Esophagus muscularis mucosa (tissue), 4 donors: ENCODE measurements at regions not wholly inside any gene's neighbourhood (a gene's known extent, or its start where the extent isn't known, plus 50 kb on each side); places are given as distances from the start of the nearest gene placed in this dataset.
A peak's percentile ranks its signal among the peaks of the same experiment; 100 is the strongest.

Source experiments
- DNase-seq: peaks from one replicate; pipeline ENCODE4 v3.0.0-alpha.2; 2017; ENCODE audit errors: extremely low spot score
- H3K27ac ChIP-seq, 4 donors: fragments of 200-600 bp; sonication (generic); replicated peaks in 1 of 4; 1 replicate in 3 of 4; 2 replicates in 1 of 4; pipeline ENCODE4 v1.5.1; 2016 to 2019; ENCODE audit warnings: mild to moderate bottlenecking in 1 of 4
- H3K27me3 ChIP-seq, 4 donors: fragments of 200-600 bp; sonication (generic); one replicate each; pipeline versions ENCODE4 v1.5.1 to v1.6.0; 2016 to 2019
- H3K36me3 ChIP-seq, 4 donors: fragments of 200-600 bp; sonication (generic); one replicate each; pipeline ENCODE4 v1.5.1; 2016 to 2019
- H3K4me1 ChIP-seq, 4 donors: fragments of 200-600 bp; sonication (generic); one replicate each; pipeline ENCODE4 v1.5.1; 2016 to 2019
- H3K4me3 ChIP-seq, 4 donors: fragments of 200-600 bp; sonication (generic); 1 replicate in 2 of 4; 2 replicates in 2 of 4; pipeline ENCODE4 v1.5.1; 2016 to 2019; ENCODE audit warnings: mild to moderate bottlenecking in 4 of 4, moderate library complexity in 1 of 4
- H3K9me3 ChIP-seq, 4 donors: fragments of 200-600 bp; sonication (generic); 1 replicate in 3 of 4; 2 replicates in 1 of 4; pipeline ENCODE4 v1.5.1; 2016 to 2019
- EP300 ChIP-seq: sonication (generic); formaldehyde crosslinking; IDR thresholded peaks from one replicate; pipeline ENCODE4 v1.6.1; 2017; ENCODE audit warnings: antibody characterized with exemption
- POLR2A ChIP-seq: fragments of 450-650 bp; IDR thresholded peaks from one replicate; pipeline ENCODE4 v1.6.1; 2017; ENCODE audit warnings: antibody characterized with exemption, moderate library complexity, mild to moderate bottlenecking, low read depth
- POLR2AphosphoS5 ChIP-seq, 2 donors: sonication (generic); formaldehyde crosslinking; IDR thresholded peaks; one replicate each; pipeline ENCODE4 v1.6.1; 2017; ENCODE audit warnings: antibody characterized with exemption in 2 of 2
- WGBS: methylation state at CpG from one replicate; pipeline ENCODE4 v1.1.5; 2018; 5-methylcytosine and 5-hydroxymethylcytosine counted together
- intact Hi-C: fragments of 100-400 bp; cut with DNase I; formaldehyde crosslinking; loops from one replicate; pipeline ENCODE4 v1.15.1; 2023
- TF ChIP-seq, protein P1 (sequence below), 3 experiments: fragments of 200-600 bp in 2 of 3; fragments of 450-650 bp in 1 of 3; sonication (generic) in 2 of 3; IDR thresholded peaks; one replicate each; pipeline ENCODE4 v1.5.1; 2017 to 2019; ENCODE audit warnings: antibody characterized with exemption in 3 of 3, mild to moderate bottlenecking in 2 of 3, moderate library complexity in 1 of 3

DNA sequence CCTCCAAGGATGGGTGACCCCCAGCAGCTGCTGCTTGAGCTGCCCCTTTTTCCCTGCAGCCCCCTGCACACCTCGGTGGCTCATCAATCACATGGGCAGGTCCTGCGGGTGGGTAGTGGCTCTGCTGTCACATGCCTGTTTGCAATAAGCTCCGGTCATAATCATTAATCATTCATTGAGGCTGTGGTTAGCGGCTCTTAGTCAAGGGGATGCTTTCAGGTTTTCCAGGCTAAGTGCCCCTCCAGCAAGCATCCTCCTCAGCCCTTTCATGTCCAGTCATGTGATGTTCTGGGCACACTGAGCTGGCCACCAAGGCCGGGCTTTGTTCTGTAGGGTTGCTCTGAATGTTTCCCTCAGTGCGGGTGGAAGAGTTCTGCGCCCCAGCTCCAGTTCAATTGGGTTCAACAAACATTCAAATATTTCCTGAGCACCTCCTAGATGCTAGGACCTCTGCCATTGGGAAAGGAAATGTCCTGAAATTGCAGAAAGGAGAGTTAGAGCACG is 96.4 kb upstream of the LDAH start:
- H3K9me3 ChIP-seq = no peaks in the 10 kb centered on the region
- no peak for DNase-seq
- no peak overlapping the region for H3K4me3 ChIP-seq
- 71% methylated on average over 6 of the region's 8 CpGs for WGBS
- H3K4me1 ChIP-seq = peaks cover 7 to 24% (median 18%) of the 10 kb centered on the region in 4 donors
- H3K27ac ChIP-seq = no peak overlapping the region
- H3K36me3 ChIP-seq = no peaks in the 10 kb centered on the region
- peaks cover 0 to 18% (median 0%) of the 10 kb centered on the region in 4 donors for H3K27me3 ChIP-seq
- intact Hi-C loops = no loop called here
- TF ChIP-seq POLR2AphosphoS5 (IDR thresholded peaks at IDR 0.05) = no peak
- TF ChIP-seq, protein P1, sequence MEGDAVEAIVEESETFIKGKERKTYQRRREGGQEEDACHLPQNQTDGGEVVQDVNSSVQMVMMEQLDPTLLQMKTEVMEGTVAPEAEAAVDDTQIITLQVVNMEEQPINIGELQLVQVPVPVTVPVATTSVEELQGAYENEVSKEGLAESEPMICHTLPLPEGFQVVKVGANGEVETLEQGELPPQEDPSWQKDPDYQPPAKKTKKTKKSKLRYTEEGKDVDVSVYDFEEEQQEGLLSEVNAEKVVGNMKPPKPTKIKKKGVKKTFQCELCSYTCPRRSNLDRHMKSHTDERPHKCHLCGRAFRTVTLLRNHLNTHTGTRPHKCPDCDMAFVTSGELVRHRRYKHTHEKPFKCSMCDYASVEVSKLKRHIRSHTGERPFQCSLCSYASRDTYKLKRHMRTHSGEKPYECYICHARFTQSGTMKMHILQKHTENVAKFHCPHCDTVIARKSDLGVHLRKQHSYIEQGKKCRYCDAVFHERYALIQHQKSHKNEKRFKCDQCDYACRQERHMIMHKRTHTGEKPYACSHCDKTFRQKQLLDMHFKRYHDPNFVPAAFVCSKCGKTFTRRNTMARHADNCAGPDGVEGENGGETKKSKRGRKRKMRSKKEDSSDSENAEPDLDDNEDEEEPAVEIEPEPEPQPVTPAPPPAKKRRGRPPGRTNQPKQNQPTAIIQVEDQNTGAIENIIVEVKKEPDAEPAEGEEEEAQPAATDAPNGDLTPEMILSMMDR (IDR thresholded peaks at IDR 0.05) = no peak
- TF ChIP-seq EP300 = no peak
- no peak for TF ChIP-seq POLR2A

DNA sequence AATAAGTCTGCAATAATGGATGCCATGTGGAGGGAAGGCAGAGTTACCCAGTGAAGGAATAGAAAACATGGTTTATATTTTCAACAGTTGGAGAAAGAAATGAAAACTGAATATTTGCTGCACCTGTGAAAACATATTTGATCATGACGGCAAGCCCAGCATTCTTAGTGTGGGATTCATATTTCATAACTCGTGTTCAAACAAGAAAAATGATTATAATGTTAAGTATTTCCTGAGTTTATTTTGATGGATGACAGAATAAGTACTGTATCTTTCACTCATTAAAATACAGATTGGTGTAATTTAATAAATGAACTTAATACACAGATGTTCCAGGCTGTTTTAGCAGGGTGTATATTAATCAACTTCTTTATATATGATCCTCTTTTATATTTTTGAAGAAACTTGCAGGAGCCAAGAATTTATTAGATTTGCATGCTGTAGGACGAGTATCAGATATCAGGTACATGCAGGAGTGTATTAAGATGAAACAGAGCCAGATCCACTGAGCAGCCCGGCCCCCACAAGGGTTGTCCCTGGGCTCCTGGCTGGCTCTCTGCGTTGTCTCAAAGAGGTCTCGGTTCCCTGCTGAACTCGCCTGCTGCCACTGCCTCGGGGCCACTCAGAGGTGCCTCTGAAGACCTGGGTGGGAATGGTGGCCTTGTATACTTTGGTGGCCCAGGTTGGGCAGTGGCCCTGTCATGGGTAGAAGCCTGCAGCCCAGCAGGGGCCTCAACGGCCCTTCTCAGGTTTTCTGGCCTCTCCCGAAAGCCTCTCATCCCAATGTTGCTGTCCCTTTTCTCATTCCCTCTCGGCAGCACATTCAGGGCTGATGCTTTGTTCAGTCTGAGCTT is 95.0 kb upstream of the LDAH start:
- Histone ChIP-seq H3K4me1 (peaks cover 7 to 24% (median 18%) of the 10 kb centered on the region in 4 donors), H3K27me3 (peaks cover 0 to 22% (median 0%) of the 10 kb centered on the region in 4 donors), H3K36me3 (no peaks in the 10 kb centered on the region), H3K9me3 (no peaks in the 10 kb centered on the region), H3K27ac (peak overlapping the region in 3 of 4 donors; percentile 1 to 60 (median 20)), H3K4me3 (no peak overlapping the region)
- intact Hi-C loops = no loop called here
- no peak for TF ChIP-seq POLR2AphosphoS5 (IDR thresholded peaks at IDR 0.05)
- TF ChIP-seq, protein P1 (IDR thresholded peaks at IDR 0.05) = no peak
- TF ChIP-seq EP300 = no peak
- no peak for TF ChIP-seq POLR2A
- 56% methylated on average over 7 of the region's 11 CpGs for WGBS
- DNase-seq = no peak

DNA sequence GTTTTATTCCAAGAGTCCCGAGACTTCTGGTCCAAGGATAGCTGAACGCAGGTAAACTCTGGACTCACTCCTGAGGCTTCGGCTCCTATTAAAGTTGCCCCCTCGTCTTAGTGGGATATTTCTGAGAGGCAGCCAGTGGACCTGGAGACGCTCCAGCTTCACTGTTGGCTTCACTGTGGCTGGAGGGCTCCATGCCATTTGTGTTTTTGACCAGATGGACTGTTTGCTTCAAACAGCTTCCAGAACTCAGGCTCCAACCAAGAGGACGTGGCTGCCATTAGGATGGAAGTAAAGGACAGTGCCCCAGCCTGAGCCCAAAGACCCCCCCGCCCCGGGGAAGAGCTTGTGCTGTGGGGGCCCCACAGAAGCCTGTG is 94.4 kb upstream of the LDAH start:
- 66% methylated on average over 8 of the region's 8 CpGs for WGBS
- peaks cover 0 to 22% (median 0%) of the 10 kb centered on the region in 4 donors for H3K27me3 ChIP-seq
- H3K27ac ChIP-seq = peak overlapping the region; percentile 1 to 60 (median 18)
- intact Hi-C loops = no loop called here
- TF ChIP-seq POLR2AphosphoS5 (IDR thresholded peaks at IDR 0.05) (no peak), EP300 (no peak), POLR2A (no peak)
- TF ChIP-seq, protein P1 (IDR thresholded peaks at IDR 0.05) = no peak
- no peaks in the 10 kb centered on the region for H3K36me3 ChIP-seq
- H3K4me3 ChIP-seq = no peak overlapping the region
- H3K9me3 ChIP-seq = no peaks in the 10 kb centered on the region
- peaks cover 7 to 24% (median 18%) of the 10 kb centered on the region in 4 donors for H3K4me1 ChIP-seq
- no peak for DNase-seq

DNA sequence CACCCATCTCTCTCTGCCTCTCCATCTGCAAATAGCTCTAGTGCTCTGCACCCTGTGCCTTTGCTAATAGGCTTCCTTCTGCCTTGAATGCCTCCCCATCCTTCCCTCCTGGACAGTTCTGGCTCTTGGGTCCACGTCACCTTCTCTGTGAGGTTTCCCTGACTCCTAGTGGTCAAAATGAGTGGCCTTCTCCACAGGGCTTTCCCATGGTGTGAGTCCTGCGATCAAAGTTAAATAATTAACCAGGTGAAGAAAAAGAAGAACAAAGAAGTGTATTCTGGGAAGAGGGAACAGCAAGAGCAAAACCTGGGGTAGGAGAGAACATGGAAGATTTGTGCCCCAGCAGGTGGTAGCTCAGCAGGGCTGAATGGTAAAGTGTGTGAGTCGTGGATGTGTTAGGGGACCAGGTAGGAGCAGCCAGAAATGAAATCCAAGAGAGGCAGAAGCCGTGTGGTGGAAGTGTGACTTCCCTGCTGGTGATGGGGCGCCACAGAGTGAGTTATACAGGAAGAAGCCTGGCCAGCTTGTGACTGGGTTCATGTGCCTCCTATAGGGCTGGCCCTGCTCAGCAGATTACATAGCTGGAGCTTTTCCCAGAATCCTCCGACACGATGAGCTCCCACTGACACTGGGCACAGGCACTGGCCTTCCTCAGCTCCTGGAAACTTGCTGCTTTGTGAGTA is 93.8 kb upstream of the LDAH start:
- no peak overlapping the region for H3K4me3 ChIP-seq
- intact Hi-C loops = no loop called here
- TF ChIP-seq, protein P1 (IDR thresholded peaks at IDR 0.05) = peak in 2 of 3 experiments; percentile 16 to 31
- no peak for TF ChIP-seq EP300
- H3K36me3 ChIP-seq = no peaks in the 10 kb centered on the region
- peak overlapping the region; percentile 1 to 60 (median 18) for H3K27ac ChIP-seq
- H3K4me1 ChIP-seq = peaks cover 7 to 24% (median 18%) of the 10 kb centered on the region in 4 donors
- WGBS = 35% methylated on average over 7 of the region's 7 CpGs
- DNase-seq = peak; percentile 70
- peaks cover 0 to 22% (median 0%) of the 10 kb centered on the region in 4 donors for H3K27me3 ChIP-seq
- no peaks in the 10 kb centered on the region for H3K9me3 ChIP-seq
